Stimulated activated CD8-positive, alpha-beta memory T cell treated with anti-CD3 and anti-CD28 coated beads, Interleukin-2, amount 100 ng/mL, for 1 hour (primary cell): ENCODE measurements at regions not wholly inside any gene's neighbourhood (a gene's known extent, or its start where the extent isn't known, plus 50 kb on each side); places are given as distances from the start of the nearest gene placed in this dataset.
"Not testable (repeated sequence)": the region's sequence is repeated elsewhere in the genome, so short reads cannot be mapped to it uniquely, and the experiment has no call there.

Experiments
- DNase-seq, 2 donors: peaks; one replicate each; pipeline ENCODE4 v3.0.0-alpha.2; 2020; ENCODE audit warnings: low read depth in 2 of 2

DNA sequence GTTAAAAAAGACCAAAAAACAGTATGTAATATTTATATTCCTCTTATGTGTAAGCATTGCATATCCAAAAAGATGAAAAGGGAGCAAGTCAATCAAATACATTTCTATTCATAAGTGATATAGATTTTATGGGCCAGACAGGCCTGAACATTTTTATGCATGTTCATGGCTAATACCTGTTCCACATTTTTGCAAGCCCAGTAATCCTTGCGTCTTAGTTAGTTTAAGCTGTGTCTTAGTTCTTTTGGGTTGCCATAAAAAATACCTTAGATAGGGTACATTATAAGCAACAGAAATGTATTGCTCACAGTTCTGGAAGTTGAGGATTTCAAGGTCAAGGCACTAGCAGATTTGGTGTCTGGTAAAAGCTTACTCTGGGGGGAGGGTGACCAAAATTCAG lies 342.1 kb downstream of the TAF11L14 start:
- no peak for DNase-seq

DNA sequence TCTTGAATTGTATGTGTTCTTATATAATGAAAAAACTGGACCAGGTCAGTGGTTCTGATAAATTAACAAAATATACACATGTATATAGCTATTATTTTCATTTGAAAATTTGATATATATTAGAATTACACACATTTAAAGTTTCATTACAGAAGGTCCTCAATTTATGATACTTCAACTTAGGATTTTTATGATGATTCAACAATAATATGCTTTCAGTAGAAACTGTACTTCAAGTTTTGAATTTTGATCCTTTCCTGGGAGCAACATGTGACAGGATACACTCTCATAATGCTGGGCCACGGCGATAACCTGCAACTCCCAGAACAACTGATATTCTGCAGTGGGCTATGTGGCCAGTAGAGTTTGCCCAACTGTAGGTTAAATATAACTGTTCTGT lies 344.7 kb downstream of the TAF11L14 start:
- no peak for DNase-seq

GRCh38 chr5:17982626-17983025 lies 348.4 kb downstream of the TAF11L14 start:
- not testable (repeated sequence) for DNase-seq

DNA sequence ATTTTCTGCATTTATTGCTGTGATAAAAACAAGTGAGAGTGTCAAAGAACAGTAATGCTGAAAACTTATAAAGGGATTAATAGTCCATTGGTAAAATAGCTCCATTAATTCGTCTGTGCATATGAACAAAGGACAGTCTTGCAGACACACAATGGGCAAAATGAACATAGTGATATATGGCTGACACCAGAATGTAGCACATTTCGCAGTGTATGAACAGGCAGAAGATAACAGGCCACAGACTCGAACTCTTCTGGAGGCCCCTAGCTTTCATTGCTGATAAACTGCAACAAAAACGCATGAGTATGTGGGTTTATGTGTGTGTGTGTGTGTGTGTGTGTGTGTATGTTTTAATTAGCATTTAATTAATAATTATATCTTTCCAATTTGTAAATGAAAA lies 354.8 kb downstream of the TAF11L14 start:
- no peak for DNase-seq

DNA sequence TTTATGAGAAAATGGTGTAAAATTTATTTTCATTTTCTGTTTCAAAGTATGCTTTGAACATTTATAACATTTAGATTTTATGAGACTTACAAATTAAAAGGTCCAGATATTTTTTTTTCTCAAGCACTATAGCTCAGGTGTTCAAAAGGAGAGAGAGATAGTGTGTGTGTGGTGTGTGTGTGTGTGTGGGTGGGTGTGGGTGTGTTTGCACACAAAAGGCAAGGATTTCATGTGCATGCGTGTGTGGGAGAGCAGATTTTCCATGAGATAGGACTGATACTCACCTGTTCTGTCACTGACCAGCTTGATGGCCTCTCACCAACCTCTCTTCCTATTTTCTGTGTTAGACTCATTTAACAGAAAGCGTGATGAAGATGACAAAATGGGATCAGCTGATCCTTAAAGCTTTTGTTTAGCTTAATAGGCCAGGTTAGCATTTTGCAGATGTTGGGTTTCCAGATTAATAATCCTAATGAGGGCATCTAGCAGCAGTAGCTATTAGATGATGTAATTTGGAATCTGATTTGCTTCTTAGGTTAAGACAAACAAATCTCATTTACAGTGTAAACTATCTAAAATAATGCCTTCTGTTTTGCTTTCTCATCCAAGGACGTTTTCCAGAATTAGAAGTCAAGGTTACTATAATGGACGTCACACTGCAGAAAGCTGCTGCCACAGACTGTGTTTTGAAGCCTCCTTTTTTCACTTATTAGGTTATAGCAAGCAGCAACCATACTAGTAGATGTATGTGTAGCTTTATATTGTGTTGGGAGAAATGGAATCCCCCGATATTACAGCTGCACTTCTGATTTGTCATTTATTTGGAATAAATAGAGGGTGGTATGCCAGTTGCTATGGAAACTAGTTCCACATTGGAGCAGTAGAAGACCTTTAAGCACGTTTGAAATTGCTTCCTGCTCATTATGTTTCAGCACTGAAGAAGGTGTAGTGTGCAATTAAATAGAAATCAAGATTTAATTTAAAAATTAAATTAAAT lies 355.6 kb downstream of the TAF11L14 start:
- DNase-seq: no peak

- DNase-seq: no peak
These were observed 357.5 kb downstream of the TAF11L14 start for GRCh38 chr5:17991775-17992174.

DNA sequence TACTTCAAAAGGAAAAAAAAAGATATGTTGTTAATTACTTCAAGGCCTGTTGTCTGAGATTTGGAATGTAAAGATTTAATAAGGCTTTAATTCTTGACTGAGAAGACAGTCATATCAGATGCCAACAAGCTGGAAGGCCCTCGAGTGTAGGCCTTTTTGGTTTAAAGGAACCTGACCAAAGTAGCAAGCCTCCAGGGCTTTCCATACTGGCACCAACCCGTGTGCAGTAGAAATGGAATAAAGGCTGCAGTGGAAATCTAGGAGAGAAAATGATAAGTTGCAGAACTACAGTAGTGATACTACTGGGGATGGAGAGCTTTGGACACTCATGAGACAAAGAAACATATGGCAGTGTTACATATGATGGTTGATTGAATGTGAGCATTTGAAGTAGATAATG lies 358.0 kb downstream of the TAF11L14 start:
- DNase-seq: no peak

GRCh38 chr5:17995997-17996396 lies 361.7 kb downstream of the TAF11L14 start:
- no peak for DNase-seq

DNA sequence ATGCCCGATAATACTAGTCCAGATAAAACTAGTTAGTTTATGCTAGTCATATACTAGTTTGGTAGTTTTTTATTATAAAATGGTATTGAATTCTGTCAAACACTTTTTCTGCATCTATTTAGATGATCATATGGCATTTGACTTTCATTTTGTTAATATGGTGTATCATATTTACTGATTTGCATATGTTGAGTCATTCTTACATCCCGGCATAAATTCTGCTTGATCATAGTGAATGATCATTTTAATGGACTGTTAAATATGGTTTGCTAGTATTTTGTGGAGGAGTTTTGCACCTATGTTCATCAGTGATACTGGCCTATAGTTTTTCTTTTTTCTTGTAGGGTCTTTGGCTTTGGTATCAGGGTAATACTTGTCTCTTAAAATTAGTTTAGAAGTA lies 365.6 kb downstream of the TAF11L14 start:
- no peak for DNase-seq

DNA sequence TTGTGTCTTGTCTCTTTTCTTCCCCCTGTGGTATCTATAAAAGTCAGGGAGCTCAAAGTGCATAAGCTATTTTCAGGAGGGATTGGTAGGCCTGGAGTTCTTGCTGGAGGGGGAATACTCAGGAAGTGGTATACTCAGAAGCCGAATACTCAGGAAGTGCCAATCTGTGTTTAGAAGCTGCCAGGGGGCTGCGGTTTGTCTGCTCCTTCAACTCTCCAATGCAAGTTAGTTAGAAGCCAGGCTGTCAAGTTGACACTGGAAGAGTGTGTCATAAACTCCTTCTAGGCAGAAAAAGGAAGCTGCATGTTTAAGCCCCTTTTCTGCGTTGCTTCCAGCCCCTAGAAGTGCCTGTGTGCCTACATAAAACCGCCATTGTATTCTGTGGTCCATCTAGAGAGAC lies 366.5 kb downstream of the TAF11L14 start:
- DNase-seq: no peak

- no peak for DNase-seq
These were observed 369.1 kb downstream of the TAF11L14 start for GRCh38 chr5:18003312-18003711.

GRCh38 chr5:18003784-18004183 lies 369.5 kb downstream of the TAF11L14 start:
- DNase-seq: no peak

GRCh38 chr5:18006235-18006634 lies 372.0 kb downstream of the TAF11L14 start:
- DNase-seq: not testable (repeated sequence)

DNA sequence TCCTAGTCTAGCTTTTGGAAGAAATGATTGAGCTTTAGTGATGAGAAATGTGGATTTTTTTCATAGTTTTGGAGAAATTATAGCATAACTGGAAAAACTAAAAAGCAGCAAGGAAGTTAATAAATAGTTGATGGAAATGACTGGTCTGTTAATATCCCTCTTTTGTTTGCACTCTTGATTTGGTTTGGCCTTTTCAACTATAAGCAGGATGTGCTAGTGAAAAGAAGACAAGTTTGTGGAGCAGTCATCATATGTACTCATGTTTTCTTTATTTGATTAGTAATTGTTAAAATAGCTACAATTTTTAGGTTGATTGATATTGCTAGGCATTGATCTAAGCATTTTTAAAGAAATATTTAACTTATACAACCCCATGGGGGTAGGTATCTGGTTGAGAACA lies 374.7 kb downstream of the TAF11L14 start:
- no peak for DNase-seq

DNA sequence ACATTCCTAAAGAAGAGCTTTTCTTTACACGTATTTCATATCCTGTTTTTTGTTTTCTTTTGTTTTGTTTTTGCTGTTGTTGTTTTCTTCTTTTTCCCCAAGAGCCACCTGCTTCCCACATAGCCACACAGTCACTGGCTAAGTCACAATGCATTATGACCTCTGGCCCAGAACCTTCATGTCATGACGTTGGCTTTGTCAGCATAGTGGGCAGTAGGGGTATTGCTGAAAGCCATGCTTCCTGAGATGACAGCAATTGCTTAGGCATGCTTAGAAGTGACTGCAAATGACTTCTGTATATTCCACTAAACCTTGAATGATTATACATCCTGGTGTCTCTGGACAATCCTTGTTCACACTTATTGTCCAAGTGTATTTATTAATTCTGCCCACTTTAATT lies 375.8 kb downstream of the TAF11L14 start:
- DNase-seq: no peak

DNA sequence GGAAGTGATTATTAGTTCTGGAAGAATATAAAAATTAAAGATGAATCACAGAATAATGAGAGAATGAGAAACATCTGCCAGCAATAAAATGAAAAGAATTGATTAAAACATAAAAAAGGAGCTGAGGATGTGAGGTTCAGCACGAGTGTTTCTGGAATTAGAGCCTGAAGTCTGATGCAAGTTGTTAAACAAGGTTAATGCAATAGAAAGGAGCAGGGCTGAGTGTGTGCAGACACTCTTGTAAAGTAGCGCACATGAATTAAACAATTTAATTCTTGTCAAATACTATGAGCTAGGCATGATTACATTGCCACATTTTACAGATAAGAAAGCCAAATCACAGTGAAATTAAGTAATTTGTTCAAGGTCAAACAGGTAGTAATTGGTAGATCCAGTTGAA lies 384.2 kb downstream of the TAF11L14 start:
- no peak for DNase-seq

DNA sequence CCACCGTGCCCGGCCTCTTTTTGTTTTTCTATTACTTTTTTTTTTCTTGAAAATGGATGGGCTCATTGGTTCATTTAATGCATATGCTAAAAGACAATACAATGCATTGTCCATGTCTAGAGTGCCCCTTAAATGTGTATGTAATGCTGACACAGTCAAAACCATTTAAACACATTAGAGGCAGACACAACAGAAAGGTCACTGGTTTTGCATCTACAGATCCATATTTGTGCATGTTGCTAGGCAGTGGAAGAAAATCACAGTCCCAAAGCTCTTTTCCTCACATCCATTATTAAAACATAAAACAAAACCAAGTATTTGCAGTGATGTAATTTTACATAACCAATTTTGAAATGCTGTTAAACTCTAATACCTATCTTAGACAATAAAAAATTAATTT lies 389.0 kb downstream of the TAF11L14 start:
- no peak for DNase-seq

GRCh38 chr5:18023986-18024385 lies 389.7 kb downstream of the TAF11L14 start:
- DNase-seq: no peak

DNA sequence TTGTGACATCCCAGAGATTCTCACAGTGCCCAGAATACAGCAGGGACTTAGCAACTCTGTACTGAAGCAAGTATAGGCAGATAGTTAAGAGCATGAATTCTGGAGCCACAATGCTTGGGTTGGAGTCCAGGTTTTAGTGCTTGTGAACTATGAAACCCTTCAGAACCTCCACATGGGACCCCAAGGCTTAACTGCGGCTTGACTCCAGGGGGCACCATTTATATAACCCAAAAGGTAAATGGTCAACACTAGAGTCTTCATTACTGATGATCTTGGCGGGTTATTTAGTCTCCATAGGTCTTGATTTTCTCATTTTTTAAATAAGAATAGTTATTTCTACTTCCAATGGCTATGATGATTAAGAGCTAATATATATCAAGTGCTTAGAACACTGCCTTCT lies 390.3 kb downstream of the TAF11L14 start:
- DNase-seq: no peak

- no peak for DNase-seq
These were observed 393.1 kb downstream of the TAF11L14 start for GRCh38 chr5:18027241-18027867.

DNA sequence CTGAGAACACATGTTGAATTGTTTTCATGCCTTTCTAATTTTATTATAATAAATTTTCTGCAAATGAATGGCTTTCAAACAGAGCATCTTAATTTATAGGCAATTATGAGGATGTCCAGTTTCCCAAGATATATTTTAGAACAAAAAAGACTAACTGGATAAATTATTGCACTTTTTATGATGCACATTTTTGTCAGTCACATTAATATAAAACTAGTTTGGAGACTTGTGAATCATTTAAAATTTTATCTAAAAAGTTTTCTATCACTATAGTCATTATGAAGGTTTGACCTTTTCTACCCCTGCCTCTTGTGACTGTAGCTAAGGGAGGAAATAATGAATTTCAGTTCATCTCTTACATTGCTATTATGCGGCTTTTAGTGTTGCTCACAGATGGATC lies 393.8 kb downstream of the TAF11L14 start:
- no peak for DNase-seq

DNA sequence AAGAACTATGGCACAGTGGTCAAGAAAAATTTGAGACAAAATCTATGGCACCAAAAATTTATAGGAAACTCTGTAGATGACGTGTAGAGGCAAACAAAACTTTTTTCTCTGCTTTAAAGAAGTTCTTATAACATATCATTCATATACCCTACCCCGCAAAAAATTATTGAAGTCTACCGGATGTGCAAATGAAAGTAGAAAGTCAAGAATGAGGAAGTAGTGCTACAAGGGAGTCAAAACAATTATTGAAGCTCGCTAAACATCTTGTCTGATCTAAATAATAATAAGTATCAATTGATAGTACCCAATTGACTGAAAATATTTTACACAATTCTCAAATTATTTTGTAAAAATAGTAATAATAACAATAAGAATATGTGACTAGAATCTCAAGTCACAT lies 398.5 kb downstream of the TAF11L14 start:
- DNase-seq: no peak

- no peak for DNase-seq
These were observed 402.3 kb downstream of the TAF11L14 start for GRCh38 chr5:18036531-18036930.
